Activated T-helper 17 cell treated with anti-CD3 and anti-CD28 coated beads, Interleukin-2, amount 50 U/mL, for 72 hours (primary cell): ENCODE measurements at regions not wholly inside any gene's neighbourhood (a gene's known extent, or its start where the extent isn't known, plus 50 kb on each side); places are given as distances from the start of the nearest gene placed in this dataset.

ENCODE experiments used
- ATAC-seq: fragments of 150-1000 bp; cut with Tn5 transposase; replicated peaks from 2 replicates; pipeline ENCODE4 v1.10.0; 2021; ENCODE audit warnings: mild to moderate bottlenecking, moderate library complexity
- H3K27ac Mint-ChIP-seq: one replicate; pipeline ENCODE4 v1.8.0; 2022; ENCODE audit warnings: mixed read lengths
- H3K27me3 Mint-ChIP-seq: one replicate; pipeline ENCODE4 v1.8.0; 2022; ENCODE audit warnings: mixed read lengths
- H3K36me3 Mint-ChIP-seq: one replicate; pipeline ENCODE4 v1.8.0; 2022; ENCODE audit warnings: low read depth, mild to moderate bottlenecking, mixed read lengths
- H3K4me1 Mint-ChIP-seq: one replicate; pipeline ENCODE4 v1.8.0; 2022; ENCODE audit warnings: mixed read lengths
- H3K4me3 Mint-ChIP-seq: one replicate; pipeline ENCODE4 v1.8.0; 2022; ENCODE audit warnings: mild to moderate bottlenecking, mixed read lengths
- H3K9me3 Mint-ChIP-seq: one replicate; pipeline ENCODE4 v1.8.0; 2022; ENCODE audit warnings: mixed read lengths

DNA sequence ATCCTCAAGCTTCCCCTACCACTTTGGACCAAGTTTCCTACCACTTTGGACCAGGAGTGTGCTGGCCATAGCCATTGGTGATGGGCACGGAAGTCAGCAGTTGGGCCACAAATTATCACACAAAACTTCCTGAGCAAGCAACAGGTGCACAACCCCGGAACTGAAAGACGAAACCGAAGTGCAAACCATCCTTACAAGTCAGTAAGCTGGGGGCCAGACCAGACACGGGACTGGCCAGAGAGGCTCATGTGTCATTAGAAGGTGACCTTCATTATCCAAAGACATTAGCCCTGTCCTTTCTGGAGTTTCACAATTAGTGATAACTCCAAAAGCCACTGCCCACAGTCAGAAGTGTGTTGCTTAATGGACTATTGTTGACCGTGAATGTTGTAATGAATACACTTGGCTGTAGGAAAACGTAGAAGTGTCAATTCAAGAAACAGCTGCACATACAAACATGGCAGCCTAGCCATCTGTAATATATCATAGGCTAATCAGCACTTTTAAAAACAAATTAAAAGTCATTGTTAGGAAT is 244.1 kb upstream of the IRS2 start:
- no peaks in the 10 kb centered on the region for H3K36me3 Mint-ChIP-seq
- no peak for ATAC-seq
- no peak overlapping the region for H3K4me3 Mint-ChIP-seq
- no peaks in the 10 kb centered on the region for H3K9me3 Mint-ChIP-seq
- H3K27ac Mint-ChIP-seq: no peak overlapping the region
- no peaks in the 10 kb centered on the region for H3K4me1 Mint-ChIP-seq
- H3K27me3 Mint-ChIP-seq: peaks cover 10% of the 10 kb centered on the region

DNA sequence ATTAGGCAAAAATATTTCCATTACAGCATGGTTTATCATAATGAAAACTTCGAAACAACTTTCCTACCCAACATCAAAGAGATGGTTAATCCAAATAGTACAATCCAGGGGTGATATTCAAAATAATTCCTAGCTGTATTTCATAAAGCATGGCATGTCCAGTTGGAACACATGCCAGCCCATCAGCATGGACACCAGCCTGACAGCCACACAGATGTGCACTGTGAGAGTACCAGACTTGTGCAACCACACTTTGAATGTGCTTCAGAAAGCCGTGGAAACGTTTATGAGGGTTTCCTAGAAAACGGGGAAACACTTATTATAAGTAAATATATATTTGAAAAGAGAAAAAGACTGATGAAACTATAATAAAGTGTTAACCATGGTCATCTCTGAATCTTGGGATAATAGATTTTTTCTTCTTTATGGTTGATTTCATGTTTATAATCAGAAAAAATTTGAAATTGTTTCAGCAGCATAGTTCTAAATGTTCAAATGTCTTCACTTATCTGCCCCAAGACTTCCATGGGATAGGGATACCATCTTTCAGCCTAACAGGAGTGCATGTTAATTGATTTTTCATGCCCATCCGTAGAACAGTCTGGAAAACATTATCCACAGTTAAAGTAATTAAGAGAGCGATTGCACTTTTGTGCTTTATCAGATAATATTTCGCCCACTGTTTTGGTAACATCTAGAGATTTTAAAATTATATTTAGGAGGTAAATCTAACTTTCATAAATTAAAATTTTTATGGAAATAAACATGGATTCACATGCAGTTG is 242.6 kb upstream of the IRS2 start:
- no peak for ATAC-seq
- H3K9me3 Mint-ChIP-seq: no peaks in the 10 kb centered on the region

DNA sequence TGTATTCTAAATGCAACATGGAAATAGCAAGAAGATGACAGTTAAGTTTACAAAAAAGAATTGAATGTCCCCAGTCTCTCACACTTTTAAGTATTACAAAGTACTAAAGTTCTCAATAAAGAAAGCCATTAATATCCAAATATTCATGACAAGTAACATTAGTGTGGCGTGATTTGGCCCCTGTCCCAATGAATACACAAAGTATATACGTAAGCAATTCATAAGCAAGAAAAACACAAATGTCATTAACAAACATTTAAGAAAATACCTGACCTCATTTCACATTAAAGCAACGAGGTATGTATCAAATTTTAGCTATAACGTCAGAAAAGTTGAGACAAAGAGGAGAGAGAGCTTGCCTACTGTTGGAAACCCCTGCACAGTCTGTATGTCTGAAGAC is 241.9 kb upstream of the IRS2 start:
- Mint-ChIP-seq H3K4me1 (no peaks in the 10 kb centered on the region), H3K27me3 (peaks cover 10% of the 10 kb centered on the region), H3K9me3 (no peaks in the 10 kb centered on the region), H3K36me3 (no peaks in the 10 kb centered on the region), H3K4me3 (no peak overlapping the region), H3K27ac (no peak overlapping the region)
- no peak for ATAC-seq

More for the DNA sequence above, 242.6 kb upstream of the IRS2 start:
- H3K4me3 Mint-ChIP-seq: no peak overlapping the region
- peaks cover 10% of the 10 kb centered on the region for H3K27me3 Mint-ChIP-seq
- no peaks in the 10 kb centered on the region for H3K4me1 Mint-ChIP-seq
- no peak overlapping the region for H3K27ac Mint-ChIP-seq
- H3K36me3 Mint-ChIP-seq: no peaks in the 10 kb centered on the region

DNA sequence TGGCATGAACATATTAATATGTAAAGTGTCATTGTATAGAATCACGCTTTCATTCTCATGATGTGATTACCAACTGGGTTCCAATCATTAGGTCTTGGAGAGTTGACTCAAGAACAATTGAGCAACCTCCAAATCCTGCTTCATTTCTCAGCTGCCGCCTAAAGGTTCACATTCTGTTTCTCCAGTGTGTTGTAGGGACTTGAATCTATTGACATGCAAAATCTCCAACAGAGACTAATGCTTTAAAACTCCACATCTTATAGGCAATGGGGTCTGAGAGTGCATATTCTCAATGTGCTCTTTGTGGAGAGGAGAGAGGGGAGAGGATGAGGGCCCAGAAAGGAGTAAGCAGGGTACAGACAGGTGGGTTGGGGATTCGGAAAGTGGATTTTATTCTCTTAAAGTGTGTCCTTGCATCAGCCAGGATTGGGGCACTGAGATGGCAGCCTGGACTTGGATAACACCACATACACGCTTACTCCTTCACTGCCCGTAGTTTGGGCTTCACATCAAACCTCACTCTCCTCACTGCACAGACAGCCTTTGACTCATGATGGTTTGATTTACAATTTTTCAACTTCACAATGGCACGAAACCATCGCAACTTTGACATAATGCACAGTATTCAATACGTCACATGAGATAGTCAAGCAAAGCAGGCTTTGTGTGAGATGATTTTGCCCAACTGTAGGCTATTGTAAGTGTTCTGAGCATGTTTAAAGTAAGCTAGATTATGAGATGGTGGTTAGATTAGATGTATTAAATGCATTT is 241.3 kb upstream of the IRS2 start:
- no peaks in the 10 kb centered on the region for H3K36me3 Mint-ChIP-seq
- no peaks in the 10 kb centered on the region for H3K4me1 Mint-ChIP-seq
- no peak overlapping the region for H3K27ac Mint-ChIP-seq
- H3K4me3 Mint-ChIP-seq: no peak overlapping the region
- no peaks in the 10 kb centered on the region for H3K9me3 Mint-ChIP-seq
- H3K27me3 Mint-ChIP-seq: peaks cover 10% of the 10 kb centered on the region
- ATAC-seq: no peak

DNA sequence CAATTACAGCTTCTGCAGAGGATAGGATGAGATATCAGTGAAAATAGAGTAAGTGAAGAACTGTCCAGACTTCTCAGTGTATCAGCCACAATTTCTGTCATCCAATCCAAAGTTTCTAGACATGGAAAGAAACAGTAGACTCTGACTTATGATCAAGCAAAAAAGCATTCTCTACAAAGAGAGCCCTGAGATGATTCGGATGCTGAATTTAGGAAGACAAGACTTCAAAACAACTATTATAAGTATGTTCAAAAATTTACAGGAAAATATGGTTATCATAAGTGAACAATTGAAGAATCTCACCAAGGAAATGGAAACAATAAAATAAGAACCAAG is 238.2 kb upstream of the IRS2 start:
- no peaks in the 10 kb centered on the region for H3K4me1 Mint-ChIP-seq
- peaks cover 24% of the 10 kb centered on the region for H3K27me3 Mint-ChIP-seq
- ATAC-seq: no peak
- no peak overlapping the region for H3K4me3 Mint-ChIP-seq
- H3K27ac Mint-ChIP-seq: no peak overlapping the region
- H3K9me3 Mint-ChIP-seq: no peaks in the 10 kb centered on the region
- no peaks in the 10 kb centered on the region for H3K36me3 Mint-ChIP-seq

DNA sequence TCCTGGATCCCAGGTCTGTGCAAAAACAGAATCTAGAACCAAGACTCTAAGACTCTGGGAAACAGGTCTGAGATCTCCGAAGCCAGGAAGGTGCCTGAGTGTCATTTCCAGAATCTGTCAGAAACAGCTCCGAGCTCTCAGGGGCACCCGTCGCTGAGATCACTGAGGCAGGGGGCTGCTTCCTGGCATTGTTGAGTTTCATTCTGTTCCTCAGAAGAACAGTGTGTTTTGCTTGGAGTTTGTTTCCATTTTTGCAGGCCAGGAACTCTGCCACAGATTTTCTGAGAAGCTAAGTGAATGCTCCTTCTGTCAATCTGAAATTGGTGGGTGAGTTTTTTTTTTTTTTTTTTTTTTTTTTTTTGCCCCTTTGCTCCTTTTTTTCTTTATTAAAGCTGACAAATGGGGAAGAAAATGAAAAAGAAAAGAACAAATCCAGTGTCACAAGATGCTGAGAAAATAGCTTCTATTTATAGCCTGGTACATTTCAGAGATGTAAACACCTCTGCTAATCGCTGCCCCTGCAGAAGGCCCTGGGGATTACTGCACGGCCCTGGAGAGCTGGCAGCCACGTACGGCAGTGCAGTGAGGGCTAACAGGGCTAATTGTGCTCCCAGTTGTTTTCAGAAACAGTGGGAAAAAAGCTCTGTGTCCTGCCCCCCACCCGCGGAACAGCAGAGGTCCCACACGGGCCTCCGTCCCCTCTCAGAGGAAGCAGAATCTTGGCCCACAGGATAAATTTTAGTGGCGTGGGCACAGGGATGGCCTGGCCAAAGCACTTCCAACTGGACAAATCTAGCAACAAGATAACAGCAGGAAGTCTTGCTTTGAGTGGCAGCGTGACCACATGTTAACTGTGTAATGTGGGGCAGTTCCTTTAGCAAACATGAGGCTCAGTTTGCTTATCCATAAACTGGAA is 237.6 kb upstream of the IRS2 start:
- Mint-ChIP-seq H3K27ac (no peak overlapping the region), H3K4me3 (no peak overlapping the region), H3K4me1 (no peaks in the 10 kb centered on the region), H3K27me3 (peaks cover 27% of the 10 kb centered on the region), H3K36me3 (no peaks in the 10 kb centered on the region), H3K9me3 (no peaks in the 10 kb centered on the region)
- ATAC-seq: no peak

DNA sequence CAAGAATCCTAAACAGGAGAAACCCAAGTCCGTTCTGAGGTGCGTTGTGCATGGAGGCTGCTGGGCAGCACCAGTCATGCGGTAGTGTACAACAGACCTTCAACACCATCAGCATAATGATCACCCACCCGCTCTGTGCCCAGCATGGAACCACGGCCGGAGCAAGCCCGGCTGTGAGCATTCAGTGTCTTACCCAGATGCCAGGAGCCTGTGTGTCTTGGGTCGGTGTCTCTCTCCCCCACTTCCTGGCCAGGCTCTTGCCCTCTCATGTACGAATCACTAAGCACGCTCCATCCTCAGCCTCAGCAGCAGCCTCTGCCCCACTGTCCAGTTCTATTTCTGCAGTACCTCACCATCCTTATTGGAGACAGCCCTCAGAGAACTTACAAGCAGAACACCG is 231.6 kb upstream of the IRS2 start:
- Mint-ChIP-seq H3K27me3 (peaks cover 22% of the 10 kb centered on the region), H3K4me1 (no peaks in the 10 kb centered on the region), H3K9me3 (no peaks in the 10 kb centered on the region), H3K36me3 (no peaks in the 10 kb centered on the region), H3K27ac (no peak overlapping the region), H3K4me3 (no peak overlapping the region)
- no peak for ATAC-seq

DNA sequence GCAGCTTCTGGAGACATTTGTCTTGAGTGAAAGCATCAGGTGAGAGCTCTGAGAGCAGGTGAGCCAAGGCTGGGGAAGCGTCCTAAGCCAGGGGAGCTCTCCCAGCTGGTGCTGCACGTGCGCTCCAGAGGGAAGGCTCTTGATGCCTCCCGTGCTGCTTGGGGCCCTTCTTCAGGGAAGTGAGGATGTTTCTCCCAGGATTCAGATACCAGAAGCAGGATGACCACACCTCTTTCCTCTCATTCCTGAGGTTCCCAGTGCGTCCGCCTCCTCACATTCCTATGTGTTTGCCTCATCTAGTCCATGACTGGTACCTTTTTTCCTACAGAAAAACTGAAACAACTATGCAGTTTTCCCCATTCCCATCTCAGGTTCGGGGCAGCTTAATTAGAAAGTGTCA is 231.0 kb upstream of the IRS2 start:
- ATAC-seq: no peak
- Mint-ChIP-seq H3K4me1 (no peaks in the 10 kb centered on the region), H3K27me3 (peaks cover 22% of the 10 kb centered on the region), H3K4me3 (no peak overlapping the region), H3K27ac (no peak overlapping the region), H3K36me3 (no peaks in the 10 kb centered on the region), H3K9me3 (no peaks in the 10 kb centered on the region)

DNA sequence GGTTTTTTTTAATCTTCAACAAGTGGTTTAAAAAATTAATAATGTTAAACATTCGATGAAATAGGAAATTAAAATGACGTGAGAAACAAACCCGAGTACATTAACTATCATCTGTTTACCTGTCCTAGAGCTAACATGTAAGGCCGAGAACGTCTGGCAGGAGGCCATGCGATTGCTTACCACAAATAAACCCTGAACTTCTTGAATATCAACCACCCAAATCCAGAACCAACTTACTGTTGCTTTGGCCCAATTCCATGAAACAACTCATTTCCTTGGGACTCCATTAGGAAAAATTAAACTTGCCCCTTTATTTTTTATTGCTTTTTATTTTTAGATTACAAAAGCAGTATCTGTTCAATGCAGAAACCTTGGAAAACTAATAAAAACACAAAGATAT is 228.9 kb upstream of the IRS2 start:
- Mint-ChIP-seq H3K27ac (no peak overlapping the region), H3K4me3 (no peak overlapping the region), H3K4me1 (no peaks in the 10 kb centered on the region), H3K36me3 (no peaks in the 10 kb centered on the region), H3K27me3 (peaks cover 15% of the 10 kb centered on the region), H3K9me3 (no peaks in the 10 kb centered on the region)
- ATAC-seq: no peak

DNA sequence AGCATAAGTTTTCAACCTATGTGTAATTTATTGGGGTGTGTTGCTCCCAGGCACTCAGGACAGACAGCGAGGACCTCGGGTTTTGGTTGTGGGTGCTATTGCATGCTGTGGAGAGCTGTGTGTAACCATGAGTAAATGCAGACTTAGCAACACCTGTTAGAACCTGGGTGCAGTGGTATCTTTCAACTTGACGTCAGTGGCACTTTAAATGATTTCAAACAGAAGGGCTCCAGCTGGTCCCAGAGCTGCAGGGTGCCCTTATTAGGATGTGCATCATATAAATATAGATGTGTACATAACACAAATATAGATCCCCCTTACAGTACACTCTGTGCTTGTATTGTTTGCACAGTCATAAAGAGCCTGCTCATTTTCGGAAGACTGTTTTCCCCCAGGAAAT is 228.3 kb upstream of the IRS2 start:
- no peak for ATAC-seq
- Mint-ChIP-seq H3K27me3 (peaks cover 10% of the 10 kb centered on the region), H3K27ac (no peak overlapping the region), H3K4me3 (no peak overlapping the region), H3K4me1 (no peaks in the 10 kb centered on the region), H3K36me3 (no peaks in the 10 kb centered on the region), H3K9me3 (no peaks in the 10 kb centered on the region)

DNA sequence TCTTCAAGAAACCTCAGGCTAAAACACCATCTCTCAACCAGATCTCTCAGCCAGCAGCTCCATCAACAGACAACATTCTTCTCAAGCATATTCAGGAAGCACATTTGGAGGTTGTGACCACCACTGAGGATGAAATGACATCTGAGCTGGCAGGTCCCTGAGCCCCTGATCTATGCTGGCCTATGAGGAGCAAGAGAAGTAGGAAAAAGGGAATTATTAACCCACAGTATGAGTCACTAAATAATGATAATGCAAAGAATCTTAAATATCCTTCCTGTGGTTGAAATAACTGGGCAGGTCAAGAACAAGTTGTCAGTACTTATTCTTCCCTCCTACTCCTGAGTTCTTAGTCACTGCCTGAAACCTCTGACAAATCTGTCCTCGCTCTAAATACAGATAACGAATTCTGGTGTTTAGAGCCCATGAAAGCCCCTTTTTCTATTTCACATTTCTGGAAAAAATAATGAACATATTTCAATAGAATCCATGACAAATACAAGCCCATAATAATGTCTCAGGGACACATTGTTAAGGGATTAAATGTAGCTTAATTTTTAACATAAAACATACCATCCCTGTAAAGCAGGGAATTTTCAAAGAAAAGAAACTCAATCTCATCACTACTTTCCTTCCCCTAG is 225.8 kb upstream of the IRS2 start:
- Mint-ChIP-seq H3K9me3 (no peaks in the 10 kb centered on the region), H3K36me3 (no peaks in the 10 kb centered on the region), H3K4me3 (no peak overlapping the region), H3K4me1 (no peaks in the 10 kb centered on the region), H3K27me3 (no peaks in the 10 kb centered on the region), H3K27ac (no peak overlapping the region)
- no peak for ATAC-seq

DNA sequence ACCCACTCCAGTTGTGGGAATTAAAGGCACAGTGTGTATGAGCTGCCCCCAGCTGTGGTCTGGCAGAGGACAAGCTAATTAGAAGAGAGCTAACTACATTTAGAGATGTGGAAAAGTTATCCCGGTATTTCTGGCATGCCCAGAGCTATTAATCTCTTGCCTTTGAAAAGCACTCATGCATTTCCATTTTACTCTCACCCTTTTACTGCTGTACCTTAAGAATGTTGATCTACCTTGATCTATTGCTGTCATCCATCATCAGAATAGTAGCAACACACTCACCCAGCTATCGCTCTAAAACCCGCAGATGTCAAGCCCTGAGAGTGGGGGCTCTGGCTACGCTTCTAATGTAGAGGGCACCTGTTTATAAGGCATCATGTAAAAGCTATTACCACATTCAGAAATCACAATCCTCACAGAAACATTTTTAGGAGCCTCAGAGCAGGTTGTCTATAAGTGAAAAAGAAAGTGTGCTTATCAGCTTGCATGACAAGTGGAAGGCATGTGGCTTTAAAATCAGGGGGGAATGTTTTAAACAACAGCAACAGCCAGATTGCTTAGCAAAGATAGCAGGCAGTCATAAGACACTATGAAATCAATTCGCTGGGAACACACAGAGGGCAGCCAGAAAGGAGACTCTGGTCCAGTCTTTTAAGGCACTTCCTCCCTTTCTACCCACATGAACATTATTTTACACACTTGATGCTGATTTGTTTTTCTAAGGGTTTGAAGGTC is 224.2 kb upstream of the IRS2 start:
- H3K4me3 Mint-ChIP-seq: no peak overlapping the region
- H3K9me3 Mint-ChIP-seq: no peaks in the 10 kb centered on the region
- H3K27ac Mint-ChIP-seq: no peak overlapping the region
- H3K27me3 Mint-ChIP-seq: no peaks in the 10 kb centered on the region
- ATAC-seq: no peak
- no peaks in the 10 kb centered on the region for H3K36me3 Mint-ChIP-seq
- no peaks in the 10 kb centered on the region for H3K4me1 Mint-ChIP-seq

DNA sequence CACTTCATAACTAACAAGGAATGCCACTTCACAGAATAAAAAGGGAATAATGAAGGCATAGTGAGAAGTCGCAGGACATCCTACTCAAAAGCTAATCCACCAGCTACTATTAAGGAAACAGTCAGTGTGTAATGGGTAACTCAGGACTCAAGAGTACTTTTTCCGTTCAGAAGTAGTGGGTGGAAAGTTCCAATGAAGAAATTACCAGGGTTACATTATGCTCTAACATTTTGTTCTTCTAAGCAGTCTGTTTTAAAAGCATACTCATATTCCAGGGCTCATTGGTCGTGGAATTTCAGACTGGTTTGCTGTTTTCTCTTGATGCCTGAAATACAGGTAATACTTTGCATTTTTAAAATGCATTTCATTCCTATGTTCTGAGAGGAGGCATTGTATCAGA is 222.4 kb upstream of the IRS2 start:
- ATAC-seq: no peak
- H3K4me1 Mint-ChIP-seq: no peaks in the 10 kb centered on the region
- no peaks in the 10 kb centered on the region for H3K9me3 Mint-ChIP-seq
- no peak overlapping the region for H3K4me3 Mint-ChIP-seq
- no peaks in the 10 kb centered on the region for H3K36me3 Mint-ChIP-seq
- H3K27ac Mint-ChIP-seq: no peak overlapping the region
- no peaks in the 10 kb centered on the region for H3K27me3 Mint-ChIP-seq

DNA sequence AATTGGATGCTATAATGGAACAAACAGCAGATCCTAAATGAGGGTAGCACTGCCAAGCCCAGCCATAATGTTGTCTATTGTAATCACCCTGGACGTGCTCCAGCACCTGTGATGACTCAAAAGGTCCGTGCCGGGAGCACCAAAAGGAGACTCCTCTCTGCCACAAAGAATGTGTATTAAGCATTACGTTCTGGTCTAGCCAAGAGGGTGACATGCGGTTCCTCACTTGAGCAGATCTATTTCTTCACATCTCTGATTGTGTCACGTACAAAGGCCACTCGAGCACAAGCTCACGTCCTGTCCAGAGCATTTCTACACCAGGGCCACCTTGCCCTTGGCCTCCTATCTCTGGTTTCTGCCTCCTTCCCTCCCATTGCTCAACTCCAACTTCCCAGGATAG is 219.9 kb upstream of the IRS2 start:
- Mint-ChIP-seq H3K4me1 (no peaks in the 10 kb centered on the region), H3K4me3 (no peak overlapping the region), H3K36me3 (no peaks in the 10 kb centered on the region), H3K9me3 (no peaks in the 10 kb centered on the region), H3K27me3 (peaks cover 5% of the 10 kb centered on the region), H3K27ac (no peak overlapping the region)
- no peak for ATAC-seq
